Frontal cortex (tissue), 3 donors: ENCODE measurements at regions not wholly inside any gene's neighbourhood (a gene's known extent, or its start where the extent isn't known, plus 50 kb on each side); places are given as distances from the start of the nearest gene placed in this dataset.
"Not testable (repeated sequence)": the region's sequence is repeated elsewhere in the genome, so short reads cannot be mapped to it uniquely, and the experiment has no call there.

ENCODE experiments used
- DNase-seq, 2 donors: peaks; one replicate each; pipeline ENCODE4 v3.0.0; 2012; ENCODE audit warnings: low spot score in 2 of 2
- FAIRE-seq: peaks from 2 replicates; lab custom pipeline; 2012; peaks lifted over from hg19 to GRCh38; lab: Jason Lieb, UNC
- donor health status: control.
- donor health status: control.
- donor health status: control.

DNA sequence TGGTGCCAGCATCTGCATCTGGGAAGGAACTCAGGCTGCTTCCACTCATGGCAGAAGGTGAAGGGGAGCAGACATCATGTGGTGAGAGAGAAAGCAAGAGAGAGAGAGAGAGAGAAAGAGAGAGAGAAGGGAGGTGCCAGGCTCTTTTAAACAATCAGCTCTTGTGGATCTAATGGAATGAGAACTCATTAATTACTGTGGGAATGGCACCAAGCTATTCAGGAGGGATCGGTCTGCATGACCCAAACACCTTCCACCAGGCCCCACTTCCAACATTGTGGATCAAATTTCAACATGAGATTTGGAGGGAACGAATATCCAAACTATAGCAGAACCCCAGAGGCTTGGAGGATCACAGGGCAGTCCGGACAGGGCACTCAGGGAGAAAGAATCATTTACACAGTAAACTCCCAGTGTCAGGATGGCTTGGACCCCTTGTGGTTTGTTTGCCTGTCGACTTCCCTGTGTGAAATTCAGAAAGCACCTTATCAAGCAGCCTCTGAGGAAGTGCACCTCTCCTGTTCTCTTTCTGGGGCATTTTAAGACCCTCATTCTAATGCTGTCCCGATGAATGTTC lies 308.5 kb downstream of the REEP3 start:
- DNase-seq, result no peak
- no peak for FAIRE-seq

DNA sequence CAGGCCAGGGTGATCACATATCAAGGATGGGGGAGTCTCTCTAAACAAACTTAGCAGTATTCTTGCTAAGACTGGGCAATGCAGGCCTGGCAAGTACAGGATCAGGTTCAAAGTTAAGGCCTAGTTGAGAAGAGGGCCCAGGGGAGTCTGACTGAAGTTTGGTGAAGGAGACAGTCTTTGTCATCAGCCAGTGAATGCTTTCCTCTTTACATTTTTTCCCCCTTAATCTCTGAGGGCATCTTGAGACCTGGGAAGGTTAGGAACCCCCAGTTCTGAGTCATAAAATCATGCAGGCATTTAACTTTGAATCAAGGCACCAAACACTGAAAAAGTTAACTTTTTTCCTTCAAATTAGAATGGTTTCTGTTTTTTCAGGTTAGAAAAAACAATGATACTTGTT lies 311.5 kb downstream of the REEP3 start:
- FAIRE-seq, result no peak

DNA sequence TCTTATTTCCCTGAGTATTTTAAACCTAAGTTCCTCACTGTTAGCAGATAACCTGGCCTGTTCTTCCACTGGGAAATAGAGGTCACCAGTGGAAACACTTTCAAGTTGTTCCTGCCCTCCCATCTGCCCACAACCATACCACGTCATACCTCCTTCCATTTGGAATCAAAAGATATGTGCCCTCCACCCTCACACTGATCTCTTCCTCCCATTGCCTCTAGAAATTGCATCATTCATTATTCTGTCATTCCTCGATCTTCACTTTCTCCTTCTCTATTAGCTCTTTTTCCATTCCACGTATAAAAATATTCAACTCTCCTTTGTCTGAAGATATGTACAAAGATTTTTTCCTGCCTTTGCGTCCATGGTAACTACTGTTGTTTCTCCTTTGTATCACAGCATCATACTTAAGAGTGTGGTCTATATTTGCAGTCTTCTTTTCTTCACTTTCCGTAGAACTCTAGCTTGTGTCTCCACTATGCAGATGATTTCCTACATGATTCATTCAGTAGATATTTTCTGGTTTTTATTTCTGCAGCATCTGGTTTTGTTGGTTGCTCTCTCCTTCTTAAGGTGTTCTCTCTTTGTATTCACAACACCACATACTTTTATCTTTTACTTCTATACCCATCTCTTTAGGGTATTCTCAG lies 312.3 kb downstream of the REEP3 start:
- DNase-seq, result no peak
- no peak for FAIRE-seq

More for the DNA sequence above, 311.5 kb downstream of the REEP3 start:
- no peak for DNase-seq

DNA sequence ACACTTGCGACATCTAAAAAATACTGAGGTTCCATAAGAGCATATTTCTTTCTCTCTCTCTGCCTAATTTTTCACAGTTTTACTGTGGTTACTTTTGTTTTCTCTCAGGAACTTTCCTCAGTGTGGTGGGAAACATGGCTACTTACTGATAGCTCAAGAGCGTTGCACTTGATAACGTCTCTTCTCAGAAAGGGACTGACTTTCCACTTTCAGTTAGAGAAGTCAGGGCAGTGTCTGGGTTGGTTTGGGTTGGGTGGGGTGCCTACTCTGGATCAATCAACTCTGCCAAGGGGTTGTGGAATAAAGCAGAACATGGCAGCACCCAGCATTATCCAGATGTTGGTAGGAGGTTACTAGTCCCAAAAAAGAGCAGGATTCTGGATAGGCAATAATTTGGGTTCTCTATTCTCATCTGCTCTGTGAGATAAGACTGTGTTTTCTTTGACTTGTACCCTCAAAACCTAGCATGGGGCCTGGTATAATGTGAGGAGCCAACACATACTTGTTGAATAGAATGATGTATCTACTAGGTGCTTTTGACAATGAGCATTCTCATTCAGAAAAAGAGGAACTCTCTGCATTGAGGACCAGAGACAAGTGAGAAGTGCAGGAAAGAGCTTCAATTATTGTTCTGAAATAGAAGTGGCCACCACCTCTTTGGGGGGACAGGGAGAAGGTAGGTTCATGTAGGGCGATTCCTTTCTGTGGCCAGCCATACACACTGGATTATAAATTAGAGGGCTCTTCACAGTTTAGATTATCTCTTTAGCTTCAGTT lies 315.7 kb downstream of the REEP3 start:
- FAIRE-seq (no peak), DNase-seq (no peak)

DNA sequence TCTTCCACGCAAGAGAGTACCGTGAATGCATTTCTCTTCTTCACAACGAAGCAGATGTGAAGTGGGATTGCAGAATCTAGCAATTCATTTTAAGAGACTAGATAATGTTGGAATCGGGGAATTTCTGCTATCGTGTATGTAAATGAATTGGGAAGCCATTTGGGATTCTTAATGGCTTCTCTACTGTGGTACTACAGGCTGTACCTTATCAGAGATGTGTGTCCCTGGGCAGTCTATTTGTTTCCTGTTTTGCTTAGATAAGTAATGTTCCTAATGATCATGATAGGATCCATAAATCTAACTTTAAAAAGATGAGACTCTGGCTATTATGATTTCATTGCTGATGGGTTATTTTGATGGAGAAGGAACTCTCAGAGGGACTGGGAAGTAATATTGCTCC lies 320.6 kb downstream of the REEP3 start:
- FAIRE-seq, result no peak
- no peak for DNase-seq

DNA sequence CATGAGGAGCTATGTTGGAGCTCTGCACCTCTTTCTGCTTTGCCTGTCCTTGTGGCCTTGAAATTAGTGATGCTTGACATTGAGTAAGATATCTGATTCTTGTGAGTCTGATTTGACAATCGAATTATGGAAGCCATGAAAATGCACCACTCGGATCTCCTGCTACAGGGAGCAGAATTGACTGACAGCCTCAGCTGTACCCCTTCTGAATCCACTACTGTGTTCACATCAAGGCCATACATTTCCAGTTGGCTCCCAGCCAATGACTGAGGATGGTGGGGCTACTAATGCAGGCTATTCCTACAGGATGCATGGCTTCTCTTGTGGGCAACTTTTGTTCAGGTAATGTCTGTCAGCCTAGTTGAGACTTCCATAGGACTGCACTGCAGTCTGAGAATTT lies 321.9 kb downstream of the REEP3 start:
- DNase-seq, result no peak
- no peak for FAIRE-seq

DNA sequence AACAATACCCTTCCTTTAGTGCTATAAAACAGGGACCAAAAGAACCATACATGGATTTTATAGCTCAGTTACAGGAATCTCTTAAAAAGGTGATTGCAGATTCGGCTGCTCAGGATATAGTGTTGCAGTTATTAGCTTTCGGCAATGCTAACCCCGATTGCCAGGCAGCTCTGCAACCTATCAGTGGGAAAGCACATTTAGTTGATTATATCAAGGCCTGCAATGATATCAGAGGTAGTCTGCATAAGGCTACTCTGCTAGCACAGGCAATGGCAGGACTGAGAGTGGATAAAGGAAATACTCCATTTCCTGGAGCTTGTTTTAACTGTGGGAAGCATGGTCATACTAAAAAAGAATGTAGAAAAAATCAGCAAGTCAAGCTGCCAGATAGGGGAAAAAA lies 327.7 kb downstream of the REEP3 start:
- DNase-seq, FAIRE-seq: not testable (repeated sequence)

DNA sequence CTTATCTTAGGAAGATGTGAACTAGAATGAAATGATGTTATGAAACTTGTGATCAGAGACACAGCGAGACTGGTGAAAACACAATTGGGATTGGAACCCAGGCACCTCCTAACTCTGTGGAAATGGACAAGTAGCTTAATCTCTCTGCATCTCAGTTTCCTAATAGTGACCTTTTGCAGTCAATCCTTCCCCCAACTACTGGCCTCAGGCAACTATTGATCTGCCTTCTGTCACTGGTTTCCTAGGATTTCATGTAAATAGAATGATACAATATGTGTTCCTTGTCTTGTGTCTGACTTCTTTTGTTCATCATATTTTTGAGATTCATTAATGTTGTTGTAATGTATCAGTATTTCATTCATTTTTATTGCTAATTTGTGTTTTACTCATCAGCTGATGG lies 341.7 kb downstream of the REEP3 start:
- DNase-seq (no peak), FAIRE-seq (no peak)

DNA sequence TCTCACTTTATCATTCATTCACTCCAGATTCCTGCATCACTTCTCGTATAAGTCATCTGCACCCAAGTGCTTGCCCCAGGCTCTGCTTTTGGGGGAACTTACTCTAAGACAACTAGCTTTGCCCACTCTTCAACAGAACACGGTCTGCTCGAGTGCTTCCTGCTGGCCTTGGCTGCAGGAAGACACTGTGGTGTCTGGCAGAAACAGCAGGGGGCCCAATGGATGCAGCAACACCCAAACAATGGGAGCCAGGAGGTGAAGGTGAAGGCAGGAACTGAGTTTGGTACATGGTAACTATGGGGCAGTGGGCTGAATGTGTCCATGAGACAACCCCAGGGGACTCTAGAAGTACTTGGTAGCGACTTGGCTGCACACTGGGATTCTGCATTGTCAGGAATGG lies 344.0 kb downstream of the REEP3 start:
- no peak for DNase-seq
- FAIRE-seq, result no peak

DNA sequence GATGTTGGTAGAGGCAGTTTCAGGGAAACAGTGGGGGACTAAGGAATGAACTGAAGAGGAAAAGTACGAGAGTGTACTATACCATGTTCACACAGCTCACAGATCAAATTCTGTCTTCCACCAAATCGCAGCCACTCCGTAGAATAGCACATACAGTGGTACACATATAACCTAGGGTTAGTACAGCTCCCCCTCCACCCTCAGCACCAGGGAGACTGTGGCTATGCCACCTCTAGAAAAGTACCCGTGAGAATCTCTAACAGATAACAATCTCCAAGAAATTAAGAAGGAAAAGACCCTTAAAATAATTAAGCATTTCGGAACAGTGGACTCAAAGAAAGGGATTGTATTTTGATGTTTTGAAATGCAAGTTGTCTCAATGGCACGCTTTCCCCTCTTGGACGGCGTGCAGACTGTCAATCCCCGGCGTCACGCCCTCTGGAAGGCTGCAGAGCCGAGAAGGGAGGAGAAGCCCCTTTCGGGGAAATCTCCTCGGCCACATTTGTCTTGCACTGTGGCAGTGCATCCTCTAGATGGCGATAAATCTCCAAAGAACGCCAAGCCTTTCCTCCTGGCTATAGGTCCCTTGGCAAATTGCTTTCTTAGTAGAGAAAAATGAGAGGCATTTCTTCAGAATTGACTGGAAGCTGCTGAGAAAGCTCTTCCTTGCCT lies 345.0 kb downstream of the REEP3 start:
- peak in 1 of 2 donors; percentile 46 for DNase-seq
- no peak for FAIRE-seq

DNA sequence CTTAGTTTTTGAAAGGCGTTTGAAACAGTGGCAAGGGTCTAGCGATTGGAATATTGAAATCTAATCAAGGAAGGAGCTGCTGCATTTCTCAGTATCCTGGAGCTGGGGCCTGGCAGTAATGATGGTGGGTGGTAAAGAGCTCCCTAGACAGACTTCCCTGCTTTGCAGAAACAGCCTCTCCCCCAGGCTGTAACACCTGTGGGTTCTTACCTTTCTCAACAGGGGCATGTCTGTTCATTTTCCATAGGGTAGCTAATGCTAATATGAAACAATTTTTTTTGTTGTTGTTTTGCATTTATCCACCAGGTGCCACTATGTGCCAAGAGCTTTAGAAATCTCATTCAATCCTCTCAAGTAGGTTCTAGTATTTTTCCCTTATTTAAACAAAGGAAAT lies 345.5 kb downstream of the REEP3 start:
- DNase-seq, result no peak
- FAIRE-seq, result no peak

DNA sequence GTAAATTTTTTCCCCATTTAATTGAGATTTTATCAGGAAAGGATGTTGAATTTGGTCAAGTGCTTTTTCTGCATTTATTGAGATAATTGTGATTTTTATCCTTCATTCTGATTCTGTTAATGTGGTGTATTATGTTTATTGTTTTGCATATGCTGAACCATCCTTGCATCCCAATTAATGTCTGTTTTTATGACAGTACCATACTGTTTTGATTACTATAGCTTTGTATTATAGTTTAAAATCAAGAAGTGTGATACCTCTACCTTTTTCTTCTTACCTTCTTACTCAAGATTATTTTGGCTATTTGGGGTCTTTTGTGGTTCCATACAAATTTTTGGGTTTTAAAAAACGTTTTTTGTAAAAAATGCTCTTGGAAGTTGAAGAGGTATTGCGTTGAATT lies 357.2 kb downstream of the REEP3 start:
- FAIRE-seq (no peak), DNase-seq (no peak)

DNA sequence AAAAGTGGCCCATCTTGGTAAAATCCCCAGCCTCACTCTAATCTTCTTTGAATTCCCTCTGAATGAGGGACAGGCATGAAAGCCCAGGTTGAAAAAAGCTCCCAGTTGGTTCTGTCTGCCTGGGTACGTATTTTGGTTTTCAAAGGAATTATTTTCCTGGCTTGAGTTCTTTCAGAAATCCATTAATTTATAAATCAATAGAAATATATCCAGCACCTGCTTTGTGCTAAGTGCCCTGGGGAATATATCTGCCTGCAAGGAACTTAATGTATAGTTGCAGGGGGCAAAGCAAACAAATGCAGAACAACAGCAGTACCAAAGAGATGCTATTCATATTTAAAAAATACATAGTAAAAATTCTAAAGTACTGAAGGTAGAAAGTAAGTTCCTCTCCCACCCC lies 362.7 kb downstream of the REEP3 start:
- FAIRE-seq, result no peak
- DNase-seq, result no peak

DNA sequence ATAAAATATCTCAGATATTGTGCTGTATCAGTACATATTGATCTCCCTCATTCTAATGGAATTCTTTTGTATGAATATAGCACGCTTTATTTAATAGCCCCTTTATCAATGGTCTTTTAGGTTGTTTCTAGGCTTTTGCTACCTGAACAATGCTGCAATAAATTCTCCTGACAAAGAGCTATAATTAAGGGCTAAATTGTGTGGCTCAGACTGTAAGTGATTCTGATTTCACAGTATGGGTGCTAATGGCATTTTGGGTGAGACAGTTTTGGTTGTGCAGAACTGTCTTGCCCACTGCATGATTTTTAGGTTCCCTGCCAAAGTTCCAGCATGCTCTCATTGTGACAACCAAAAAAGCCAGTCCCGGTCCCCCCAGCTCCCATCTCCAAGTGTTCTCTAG lies 363.2 kb downstream of the REEP3 start:
- DNase-seq (no peak), FAIRE-seq (no peak)

DNA sequence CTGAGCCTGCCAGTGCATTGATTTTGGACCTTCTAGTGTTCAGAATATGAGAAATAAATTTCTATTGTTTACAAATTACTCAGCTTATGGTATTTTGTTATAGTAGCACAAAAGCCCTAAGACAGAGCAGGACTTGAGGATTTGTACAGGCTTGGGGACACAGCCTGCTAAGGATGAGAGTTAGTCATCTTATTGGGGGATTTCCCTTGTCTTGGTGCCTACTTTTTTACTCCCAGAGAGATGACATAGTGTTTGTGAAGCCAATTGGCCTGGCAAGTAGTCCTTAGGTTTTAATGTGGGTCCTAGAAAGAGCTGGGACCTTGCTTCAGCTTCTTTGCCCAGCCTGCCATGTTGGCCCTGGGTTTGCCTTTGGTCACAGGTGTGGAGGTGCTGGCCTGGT lies 364.0 kb downstream of the REEP3 start:
- no peak for DNase-seq

DNA sequence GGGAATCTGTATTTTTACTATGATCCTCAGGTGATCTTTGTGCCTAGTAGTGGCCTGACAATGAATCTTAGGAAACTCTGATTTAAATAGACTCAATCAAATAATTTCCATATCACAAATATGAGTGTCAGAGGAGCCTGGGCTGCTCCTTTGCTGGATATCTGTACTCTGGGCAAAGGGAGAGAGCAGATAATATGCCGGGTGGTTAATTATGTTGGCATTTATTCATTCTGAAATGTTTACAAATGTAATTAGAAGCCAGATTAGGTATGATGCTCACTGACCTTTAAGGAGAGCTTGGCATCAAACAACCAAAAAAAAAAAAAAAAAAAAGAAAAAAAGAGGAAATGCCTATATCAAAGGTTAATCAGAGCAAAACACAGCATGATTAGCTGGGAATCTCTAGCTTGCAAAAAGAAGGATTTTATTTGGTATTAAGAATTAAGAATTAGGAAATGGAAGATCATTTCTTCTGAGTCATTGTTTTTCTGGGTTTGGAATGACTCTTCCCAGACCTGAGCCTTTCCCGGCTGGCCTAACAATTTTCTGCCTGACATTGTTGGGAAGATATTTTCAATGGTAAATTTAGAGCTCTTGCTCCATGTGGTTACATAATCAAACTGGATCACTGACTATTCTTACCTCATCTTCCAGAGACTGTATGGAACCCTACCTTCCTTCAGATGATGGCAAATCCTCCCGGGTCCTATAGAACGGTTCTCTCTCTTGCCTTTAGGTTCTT lies 365.3 kb downstream of the REEP3 start:
- DNase-seq (no peak), FAIRE-seq (no peak)

More for the DNA sequence above, 364.0 kb downstream of the REEP3 start:
- FAIRE-seq, result no peak

DNA sequence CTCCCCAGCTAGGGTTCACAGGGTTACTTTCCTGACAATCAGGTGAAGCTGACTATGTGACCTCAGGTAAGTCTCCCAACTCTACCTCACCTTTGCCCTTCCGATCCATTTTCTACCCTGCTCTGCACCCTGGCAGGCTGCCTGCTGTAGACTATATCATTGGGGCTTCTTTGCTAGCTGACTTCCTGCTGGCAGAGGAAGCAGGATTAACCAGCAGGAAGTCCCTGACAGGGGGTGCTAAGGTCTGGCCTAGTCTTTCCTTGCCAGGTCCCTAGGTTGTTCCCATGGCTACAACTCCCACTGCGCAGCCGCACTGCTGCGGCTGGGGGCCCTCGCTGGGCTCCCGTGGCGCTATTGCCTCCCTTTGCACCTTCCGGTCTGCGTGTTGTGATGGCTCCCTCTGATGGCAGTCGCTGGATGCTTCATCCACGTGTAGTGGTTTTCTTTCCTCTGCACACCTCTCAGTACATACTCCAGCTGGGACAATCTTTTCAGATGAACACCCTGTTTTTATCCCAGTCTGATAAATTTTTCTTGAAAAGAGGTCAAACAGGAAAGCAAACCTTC lies 365.9 kb downstream of the REEP3 start:
- DNase-seq (no peak), FAIRE-seq (no peak)

DNA sequence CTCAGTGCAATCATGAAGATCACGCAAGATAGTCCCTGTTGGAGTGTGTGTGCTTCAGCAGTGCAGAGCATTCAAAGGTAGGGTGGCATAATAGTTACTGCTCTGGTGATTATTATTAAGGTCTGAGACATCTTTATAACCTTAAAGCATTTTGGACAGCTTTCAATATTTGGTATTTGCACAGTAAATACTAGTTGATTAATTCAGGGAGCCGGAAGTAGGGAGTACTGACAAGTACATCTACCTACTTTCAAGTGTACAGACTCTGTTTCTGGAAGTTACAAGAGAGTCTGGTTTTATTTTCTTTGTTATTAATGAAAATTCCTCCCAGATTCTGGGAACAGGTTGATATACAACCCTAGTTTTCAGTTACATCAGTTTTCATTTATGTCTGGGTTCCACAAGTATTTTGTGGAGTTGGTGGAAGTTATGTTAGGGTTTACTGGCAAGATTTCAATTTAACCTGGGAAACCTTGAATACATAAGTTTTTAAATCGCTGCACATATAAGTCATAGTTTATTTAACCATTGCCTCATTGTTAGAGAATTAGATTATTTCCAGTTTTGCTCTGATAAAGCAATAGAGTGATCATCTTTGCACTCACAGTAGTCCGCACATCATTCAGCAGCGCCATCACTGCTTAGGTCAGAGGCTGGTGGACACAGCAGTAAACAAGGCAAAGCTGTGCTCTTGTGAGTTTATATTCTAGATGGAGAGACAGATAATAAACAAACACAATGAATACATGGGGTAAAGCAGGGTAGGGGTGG lies 366.6 kb downstream of the REEP3 start:
- FAIRE-seq (no peak), DNase-seq (no peak)

DNA sequence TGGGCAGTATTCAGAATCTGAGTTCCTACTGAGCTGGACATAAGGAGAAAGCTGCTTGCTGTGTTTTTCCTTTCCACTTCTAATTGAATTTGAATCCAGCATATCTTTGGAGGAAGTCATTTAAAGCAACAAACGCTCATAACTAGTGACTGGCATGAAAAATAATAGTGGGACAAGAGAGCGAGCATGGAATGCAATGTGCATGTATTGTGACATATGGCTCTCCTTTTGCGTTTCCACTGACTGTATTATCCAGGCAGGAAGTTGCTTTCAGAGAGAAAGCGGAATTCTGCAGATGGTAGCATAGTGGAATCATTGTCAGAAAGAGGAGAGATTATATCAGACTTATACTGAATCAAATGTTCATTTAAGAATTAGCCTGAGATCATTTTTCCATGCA lies 368.6 kb downstream of the REEP3 start:
- no peak for DNase-seq

More for the DNA sequence above, 368.6 kb downstream of the REEP3 start:
- FAIRE-seq, result no peak
